Epithelial cell of esophagus (primary cell): ENCODE measurements at regions not wholly inside any gene's neighbourhood (a gene's known extent, or its start where the extent isn't known, plus 50 kb on each side); places are given as distances from the start of the nearest gene placed in this dataset.
"Not testable (repeated sequence)": the region's sequence is repeated elsewhere in the genome, so short reads cannot be mapped to it uniquely, and the experiment has no call there.

ENCODE experiments used
- DNase-seq: peaks from one replicate; pipeline ENCODE4 v3.0.0; 2010; ENCODE audit warnings: low read depth
- H3K4me3 ChIP-seq: 2 replicates; pipeline ENCODE4 v1.5.1; 2011; ENCODE audit warnings: mild to moderate bottlenecking, low read length, control low read depth
- CTCF ChIP-seq: IDR thresholded peaks from 2 replicates; pipeline ENCODE4 v1.5.1; 2011; ENCODE audit warnings: low read depth, mild to moderate bottlenecking, low read length, control low read depth, inconsistent platforms; ENCODE audit not compliant: insufficient read depth; ENCODE audit errors: missing control alignments

- DNase-seq = no peak
- no peak for TF ChIP-seq CTCF
- no peak overlapping the region for H3K4me3 ChIP-seq
Observed at GRCh38 chr12:72207079-72207478, 65.1 kb upstream of the TRHDE start.

GRCh38 chr12:72207486-72208409, 64.4 kb upstream of the TRHDE start:
- no peak for DNase-seq
- no peak for TF ChIP-seq CTCF
- H3K4me3 ChIP-seq = no peak overlapping the region

- H3K4me3 ChIP-seq = no peak overlapping the region
- no peak for TF ChIP-seq CTCF
- no peak for DNase-seq
Observed at GRCh38 chr12:72209086-72209485, 63.1 kb upstream of the TRHDE start.

GRCh38 chr12:72214163-72214562, 58.0 kb upstream of the TRHDE start:
- H3K4me3 ChIP-seq = no peak overlapping the region
- DNase-seq = peak; percentile 14
- TF ChIP-seq CTCF = no peak

- not testable (repeated sequence) for H3K4me3 ChIP-seq, DNase-seq
Observed at GRCh38 chr12:72215287-72215686, 56.9 kb upstream of the TRHDE start.

GRCh38 chr12:72219937-72220336, 52.2 kb upstream of the TRHDE start:
- no peak overlapping the region for H3K4me3 ChIP-seq
- no peak for DNase-seq
- no peak for TF ChIP-seq CTCF
